Muscle of leg (tissue), 3 donors: ENCODE measurements at regions not wholly inside any gene's neighbourhood (a gene's known extent, or its start where the extent isn't known, plus 50 kb on each side); places are given as distances from the start of the nearest gene placed in this dataset.

Experiments
- DNase-seq: peaks from one replicate; pipeline ENCODE4 v3.0.0; 2013
- H3K27ac ChIP-seq: one replicate; pipeline ENCODE4 v1.5.1; 2013; ENCODE audit warnings: mild to moderate bottlenecking, low read length, control low read depth
- H3K27me3 ChIP-seq: one replicate; pipeline ENCODE4 v1.6.1; 2013; ENCODE audit warnings: low read length; ENCODE audit not compliant: control insufficient read depth, insufficient read depth
- H3K36me3 ChIP-seq: one replicate; pipeline ENCODE4 v1.6.1; 2013; ENCODE audit warnings: low read length; ENCODE audit not compliant: control insufficient read depth, insufficient read depth
- H3K4me1 ChIP-seq: one replicate; pipeline ENCODE4 v1.6.1; 2013; ENCODE audit warnings: low read length; ENCODE audit not compliant: control insufficient read depth, insufficient read depth
- H3K4me3 ChIP-seq: one replicate; pipeline ENCODE4 v1.5.1; 2013; ENCODE audit warnings: low read length, control low read depth
- H3K9me3 ChIP-seq: replicated peaks from 2 replicates; pipeline ENCODE4 v1.6.1; 2013; ENCODE audit warnings: low read depth, low read length; ENCODE audit not compliant: control insufficient read depth
- WGBS: methylation state at CpG from one replicate; pipeline ENCODE4 v1.1.5; 2013; ENCODE audit warnings: missing lambda C conversion rate; ENCODE audit not compliant: insufficient coverage; 5-methylcytosine and 5-hydroxymethylcytosine counted together

- no CpG with 5 or more reads among the region's 2 CpGs for WGBS
- H3K9me3 ChIP-seq, result no peaks in the 10 kb centered on the region
- no peaks in the 10 kb centered on the region for H3K4me1 ChIP-seq
- DNase-seq, result no peak
- H3K4me3 ChIP-seq, result no peak overlapping the region
- no peak overlapping the region for H3K27ac ChIP-seq
- H3K27me3 ChIP-seq, result no peaks in the 10 kb centered on the region
- no peaks in the 10 kb centered on the region for H3K36me3 ChIP-seq
Observed at GRCh38 chr18:72273025-72273424, 271.1 kb downstream of the CBLN2 start.

GRCh38 chr18:72261590-72261989 is 282.6 kb downstream of the CBLN2 start:
- DNase-seq, result peak; percentile 4
- H3K27me3 ChIP-seq, result no peaks in the 10 kb centered on the region
- no peaks in the 10 kb centered on the region for H3K4me1 ChIP-seq
- H3K27ac ChIP-seq, result no peak overlapping the region
- no CpG with 5 or more reads among the region's 2 CpGs for WGBS
- H3K9me3 ChIP-seq, result no peaks in the 10 kb centered on the region
- H3K36me3 ChIP-seq, result no peaks in the 10 kb centered on the region
- no peak overlapping the region for H3K4me3 ChIP-seq

GRCh38 chr18:72246076-72246475 is 298.1 kb downstream of the CBLN2 start:
- WGBS, result no CpG with 5 or more reads among the region's 4 CpGs

GRCh38 chr18:72235422-72235821 is 308.7 kb downstream of the CBLN2 start:
- DNase-seq, result no peak
- H3K27me3 ChIP-seq, result no peaks in the 10 kb centered on the region
- WGBS, result no CpG with 5 or more reads among the region's 2 CpGs
- H3K4me1 ChIP-seq, result no peaks in the 10 kb centered on the region
- no peak overlapping the region for H3K4me3 ChIP-seq
- no peak overlapping the region for H3K27ac ChIP-seq
- H3K9me3 ChIP-seq, result no peaks in the 10 kb centered on the region
- no peaks in the 10 kb centered on the region for H3K36me3 ChIP-seq

More at GRCh38 chr18:72246076-72246475, 298.1 kb downstream of the CBLN2 start:
- H3K36me3 ChIP-seq, result no peaks in the 10 kb centered on the region
- H3K27ac ChIP-seq, result no peak overlapping the region
- H3K9me3 ChIP-seq, result no peaks in the 10 kb centered on the region
- no peaks in the 10 kb centered on the region for H3K4me1 ChIP-seq
- H3K27me3 ChIP-seq, result no peaks in the 10 kb centered on the region
- DNase-seq, result no peak
- no peak overlapping the region for H3K4me3 ChIP-seq

- no peaks in the 10 kb centered on the region for H3K4me1 ChIP-seq
- H3K9me3 ChIP-seq, result no peaks in the 10 kb centered on the region
- no peak overlapping the region for H3K4me3 ChIP-seq
- 69% methylated on average over 3 of the region's 4 CpGs for WGBS
- H3K27ac ChIP-seq, result no peak overlapping the region
- H3K36me3 ChIP-seq, result no peaks in the 10 kb centered on the region
- DNase-seq, result no peak
- H3K27me3 ChIP-seq, result no peaks in the 10 kb centered on the region
Observed at GRCh38 chr18:72233106-72233505, 311.0 kb downstream of the CBLN2 start.

GRCh38 chr18:72232644-72233043 is 311.5 kb downstream of the CBLN2 start:
- 50% methylated on average over 1 of the region's 3 CpGs for WGBS
- no peak for DNase-seq
- Histone ChIP-seq H3K4me3 (no peak overlapping the region), H3K9me3 (no peaks in the 10 kb centered on the region), H3K4me1 (no peaks in the 10 kb centered on the region), H3K27ac (no peak overlapping the region), H3K27me3 (no peaks in the 10 kb centered on the region), H3K36me3 (no peaks in the 10 kb centered on the region)

- no peak overlapping the region for H3K4me3 ChIP-seq
- H3K36me3 ChIP-seq, result no peaks in the 10 kb centered on the region
- DNase-seq, result no peak
- no peak overlapping the region for H3K27ac ChIP-seq
- no peaks in the 10 kb centered on the region for H3K9me3 ChIP-seq
- H3K4me1 ChIP-seq, result no peaks in the 10 kb centered on the region
- no peaks in the 10 kb centered on the region for H3K27me3 ChIP-seq
- 77% methylated on average over 3 of the region's 4 CpGs for WGBS
Observed at GRCh38 chr18:72225958-72226357, 318.2 kb downstream of the CBLN2 start.

- H3K4me1 ChIP-seq, result no peaks in the 10 kb centered on the region
- H3K36me3 ChIP-seq, result no peaks in the 10 kb centered on the region
- no peak overlapping the region for H3K4me3 ChIP-seq
- DNase-seq, result no peak
- no peak overlapping the region for H3K27ac ChIP-seq
- H3K9me3 ChIP-seq, result no peaks in the 10 kb centered on the region
- WGBS, result no CpG with 5 or more reads among the region's 1 CpG
- no peaks in the 10 kb centered on the region for H3K27me3 ChIP-seq
Observed at GRCh38 chr18:72223733-72224132, 320.4 kb downstream of the CBLN2 start.

- 83% methylated on average over 47 of the region's 60 CpGs for WGBS
- no peak for DNase-seq
- Histone ChIP-seq H3K4me3 (no peak overlapping the region), H3K36me3 (no peaks in the 10 kb centered on the region), H3K4me1 (no peaks in the 10 kb centered on the region), H3K27ac (no peak overlapping the region), H3K27me3 (no peaks in the 10 kb centered on the region), H3K9me3 (peaks cover 2% of the 10 kb centered on the region)
Observed at GRCh38 chr18:72208920-72209676, 335.0 kb downstream of the CBLN2 start.

- Histone ChIP-seq H3K4me3 (no peak overlapping the region), H3K27ac (no peak overlapping the region), H3K27me3 (no peaks in the 10 kb centered on the region), H3K4me1 (no peaks in the 10 kb centered on the region), H3K36me3 (no peaks in the 10 kb centered on the region), H3K9me3 (peaks cover 2% of the 10 kb centered on the region)
- WGBS, result 75% methylated on average over 1 of the region's 6 CpGs
- DNase-seq, result no peak
Observed at GRCh38 chr18:72207280-72207679, 336.9 kb downstream of the CBLN2 start.

- H3K27me3 ChIP-seq, result no peaks in the 10 kb centered on the region
- peak; percentile 1 for DNase-seq
- H3K9me3 ChIP-seq, result peaks cover 2% of the 10 kb centered on the region
- H3K27ac ChIP-seq, result no peak overlapping the region
- no peak overlapping the region for H3K4me3 ChIP-seq
- no peaks in the 10 kb centered on the region for H3K36me3 ChIP-seq
- WGBS, result no CpG with 5 or more reads among the region's 1 CpG
- no peaks in the 10 kb centered on the region for H3K4me1 ChIP-seq
Observed at GRCh38 chr18:72206814-72207213, 337.3 kb downstream of the CBLN2 start.
